Lower leg skin (tissue), 3 donors: ENCODE measurements at regions not wholly inside any gene's neighbourhood (a gene's known extent, or its start where the extent isn't known, plus 50 kb on each side); places are given as distances from the start of the nearest gene placed in this dataset.

ENCODE experiments used
- POLR2A ChIP-seq, 2 donors: fragments of 450-650 bp; IDR thresholded peaks; one replicate each; pipeline ENCODE4 v1.6.1; 2016 to 2017; ENCODE audit warnings: antibody characterized with exemption in 2 of 2, mild to moderate bottlenecking in 1 of 2, moderate library complexity in 1 of 2
- TF ChIP-seq, protein P1 (sequence below), 3 donors: fragments of 450-650 bp; IDR thresholded peaks; one replicate each; pipeline ENCODE4 v1.5.1; 2016; ENCODE audit warnings: antibody characterized with exemption in 3 of 3, mild to moderate bottlenecking in 3 of 3, moderate library complexity in 2 of 3

DNA sequence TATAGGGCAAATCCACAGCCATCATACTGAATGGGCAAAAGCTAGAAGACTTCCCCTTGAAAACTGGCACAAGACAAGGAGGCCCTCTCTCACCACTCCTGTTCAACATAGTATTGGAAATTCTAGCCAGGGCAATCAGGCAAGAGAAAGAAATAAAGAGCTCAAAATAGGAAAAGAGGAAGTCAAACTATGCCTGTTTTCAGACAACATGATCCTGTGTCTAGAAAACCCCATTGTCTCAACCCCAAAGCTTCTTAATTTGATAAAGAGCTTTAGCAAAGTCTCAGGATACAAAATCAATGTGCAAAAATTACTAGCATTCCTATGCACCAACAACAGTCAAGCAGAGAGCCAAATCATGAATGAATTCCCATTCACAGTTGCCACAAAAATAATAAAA is 160.3 kb downstream of the CXXC4 start:
- TF ChIP-seq, protein P1, sequence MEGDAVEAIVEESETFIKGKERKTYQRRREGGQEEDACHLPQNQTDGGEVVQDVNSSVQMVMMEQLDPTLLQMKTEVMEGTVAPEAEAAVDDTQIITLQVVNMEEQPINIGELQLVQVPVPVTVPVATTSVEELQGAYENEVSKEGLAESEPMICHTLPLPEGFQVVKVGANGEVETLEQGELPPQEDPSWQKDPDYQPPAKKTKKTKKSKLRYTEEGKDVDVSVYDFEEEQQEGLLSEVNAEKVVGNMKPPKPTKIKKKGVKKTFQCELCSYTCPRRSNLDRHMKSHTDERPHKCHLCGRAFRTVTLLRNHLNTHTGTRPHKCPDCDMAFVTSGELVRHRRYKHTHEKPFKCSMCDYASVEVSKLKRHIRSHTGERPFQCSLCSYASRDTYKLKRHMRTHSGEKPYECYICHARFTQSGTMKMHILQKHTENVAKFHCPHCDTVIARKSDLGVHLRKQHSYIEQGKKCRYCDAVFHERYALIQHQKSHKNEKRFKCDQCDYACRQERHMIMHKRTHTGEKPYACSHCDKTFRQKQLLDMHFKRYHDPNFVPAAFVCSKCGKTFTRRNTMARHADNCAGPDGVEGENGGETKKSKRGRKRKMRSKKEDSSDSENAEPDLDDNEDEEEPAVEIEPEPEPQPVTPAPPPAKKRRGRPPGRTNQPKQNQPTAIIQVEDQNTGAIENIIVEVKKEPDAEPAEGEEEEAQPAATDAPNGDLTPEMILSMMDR (IDR thresholded peaks at IDR 0.05), result no peak
- TF ChIP-seq POLR2A (IDR thresholded peaks at IDR 0.05), result no peak
